C4-2B (cell line): ENCODE measurements at regions not wholly inside any gene's neighbourhood (a gene's known extent, or its start where the extent isn't known, plus 50 kb on each side); places are given as distances from the start of the nearest gene placed in this dataset.

Experiments
- CTCF ChIP-seq: fragments of 450-650 bp; conservative IDR thresholded peaks from 2 replicates; pipeline ENCODE4 v1.5.1; 2017; ENCODE audit warnings: mild to moderate bottlenecking
- ZFX ChIP-seq: fragments of 450-650 bp; IDR thresholded peaks from 2 replicates; pipeline ENCODE4 v1.6.1; 2017

GRCh38 chr1:116254776-116255175 lies 118.3 kb upstream of the ATP1A1 start:
- TF ChIP-seq CTCF (no peak), ZFX (no peak)
